GM21717 (cell line): ENCODE measurements at regions not wholly inside any gene's neighbourhood (a gene's known extent, or its start where the extent isn't known, plus 50 kb on each side); places are given as distances from the start of the nearest gene placed in this dataset.

Experiments used
- ATAC-seq: cut with Tn5 transposase; IDR thresholded peaks from one replicate; pipeline ENCODE4 v1.9.1; 2021; ENCODE audit warnings: mild to moderate bottlenecking, moderate library complexity; ENCODE audit not compliant: unreplicated experiment

DNA sequence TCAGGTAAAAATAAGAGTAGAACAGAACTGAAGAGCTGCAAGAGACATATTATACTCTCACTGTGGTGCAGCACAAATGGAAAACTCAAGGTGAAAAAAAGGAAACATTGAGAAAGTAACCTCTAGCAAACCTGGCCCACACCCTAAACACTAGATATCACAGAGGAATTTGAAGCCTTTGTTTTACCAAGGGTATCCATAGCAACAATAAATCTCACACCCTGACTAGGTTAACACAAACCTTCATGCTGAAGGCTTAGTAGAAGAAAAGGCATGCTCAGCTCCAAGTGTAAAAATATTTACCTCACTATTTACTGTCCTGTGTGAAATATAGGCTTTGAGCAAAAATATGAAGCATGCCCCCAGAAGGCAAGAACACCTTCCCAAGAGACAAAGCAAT is 61.9 kb upstream of the TAB3 start:
- no peak for ATAC-seq

DNA sequence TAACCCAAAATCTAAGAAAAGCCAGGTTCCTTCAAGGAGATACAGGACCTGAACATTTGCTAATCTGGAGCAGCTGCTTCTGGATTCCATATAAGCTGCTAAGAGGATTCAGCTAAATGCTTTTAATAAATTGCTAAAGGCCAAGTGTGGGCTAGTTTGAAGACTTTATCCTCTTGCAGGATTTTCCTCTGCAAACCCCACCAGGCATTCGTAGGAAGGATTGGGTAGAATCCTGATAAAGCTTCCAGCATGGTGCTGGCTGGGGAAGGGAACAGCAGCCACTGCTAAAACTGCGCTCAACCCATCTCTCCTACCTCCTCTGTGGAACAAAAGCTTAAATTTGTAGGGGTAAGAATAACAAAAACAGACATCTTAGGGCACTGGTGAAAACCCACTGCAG is 61.3 kb upstream of the TAB3 start:
- ATAC-seq, result no peak

DNA sequence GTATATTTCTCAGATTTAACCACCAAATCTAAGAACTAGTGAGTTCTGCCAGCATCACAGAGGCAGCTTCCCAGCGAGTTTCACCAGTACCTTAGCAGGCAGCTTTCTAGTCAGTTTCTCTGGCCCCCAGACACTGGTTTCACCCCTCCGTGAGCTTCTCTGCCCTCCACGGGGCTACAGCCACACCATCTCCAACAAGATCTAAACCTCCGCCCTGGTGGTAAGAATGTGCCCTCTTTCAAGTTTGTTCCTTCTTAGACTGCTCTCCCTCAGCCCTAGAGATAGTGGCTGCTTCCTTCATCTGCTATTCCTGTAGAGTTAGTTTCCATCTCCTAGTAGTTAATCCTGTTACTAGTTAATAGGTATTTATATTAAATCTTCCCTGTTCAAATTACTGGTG is 60.5 kb upstream of the TAB3 start:
- ATAC-seq, result no peak

DNA sequence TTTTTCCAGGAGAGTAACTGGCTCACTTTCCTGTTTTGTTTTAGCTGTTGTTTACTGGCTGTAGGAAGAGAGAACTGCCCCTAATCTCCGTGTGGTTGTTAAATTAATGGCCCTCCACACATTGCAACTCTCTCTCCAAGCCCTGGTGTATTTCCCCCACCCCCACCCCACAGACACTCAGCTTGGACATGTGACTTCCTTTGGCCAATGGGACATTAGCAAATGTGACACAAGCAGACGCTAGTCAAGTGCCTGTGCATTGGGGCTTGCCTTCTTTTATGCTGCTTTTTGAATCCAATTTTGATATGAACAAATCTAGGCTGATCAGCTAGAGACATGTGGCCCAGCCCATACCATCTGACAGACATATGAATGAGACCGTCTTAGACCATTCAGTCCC is 59.6 kb upstream of the TAB3 start:
- no peak for ATAC-seq

DNA sequence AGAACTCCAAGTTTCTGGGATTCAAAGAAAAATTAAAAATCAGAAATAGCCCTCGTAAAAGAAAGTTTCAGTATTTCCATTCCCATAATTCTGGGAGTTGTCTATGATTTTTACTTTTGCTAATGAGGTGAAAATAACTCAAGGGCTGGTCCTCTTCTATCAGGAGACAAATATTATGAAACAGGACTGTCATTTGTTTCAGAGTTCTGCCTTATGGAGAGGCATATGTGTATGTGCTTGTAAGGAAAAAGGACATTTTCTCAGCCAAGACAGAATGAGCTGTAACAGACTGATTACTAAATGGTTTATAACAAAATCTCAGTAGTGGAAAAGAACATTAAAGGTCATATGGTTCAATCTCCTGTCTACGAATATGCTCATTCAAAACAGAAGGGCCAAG is 59.0 kb upstream of the TAB3 start:
- no peak for ATAC-seq

DNA sequence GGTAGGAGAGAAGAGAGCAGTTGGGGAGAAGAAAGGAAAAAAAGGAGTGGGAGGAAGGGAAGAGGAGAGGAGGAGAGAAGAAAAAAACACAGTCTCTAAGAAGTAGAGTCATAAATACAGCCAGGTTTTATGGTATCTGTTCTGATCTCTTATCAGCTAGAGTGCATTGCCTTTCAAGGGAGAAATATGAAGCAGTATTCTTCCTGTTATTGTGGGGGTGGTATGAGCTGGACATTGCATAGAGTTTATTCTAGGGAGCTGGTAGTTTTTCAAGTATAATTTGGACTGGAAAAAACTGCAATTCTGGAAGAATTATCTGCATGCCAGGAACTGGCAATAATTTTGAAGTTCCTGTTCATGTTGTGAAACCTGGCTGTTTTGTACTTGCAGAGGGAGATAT is 54.9 kb upstream of the TAB3 start:
- ATAC-seq, result no peak

DNA sequence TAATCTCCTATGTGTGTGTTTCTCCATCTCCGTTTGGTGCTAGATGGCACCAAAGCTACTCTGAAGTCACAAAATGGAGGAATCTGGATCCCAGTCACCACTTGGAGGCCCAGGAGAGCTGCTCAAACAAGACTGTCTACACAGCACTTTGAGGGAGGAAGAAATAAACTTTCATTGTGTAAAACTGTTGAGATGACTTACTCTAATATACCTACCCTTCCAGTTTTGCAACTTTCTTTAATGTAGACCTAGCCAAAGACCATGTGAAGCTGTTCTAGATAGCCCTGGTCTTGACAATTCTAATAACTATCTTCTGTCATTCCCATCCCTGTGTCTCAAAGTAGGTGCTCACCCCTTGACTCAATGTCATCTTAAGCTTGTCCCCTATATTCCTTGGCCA is 52.8 kb upstream of the TAB3 start:
- ATAC-seq, result no peak

DNA sequence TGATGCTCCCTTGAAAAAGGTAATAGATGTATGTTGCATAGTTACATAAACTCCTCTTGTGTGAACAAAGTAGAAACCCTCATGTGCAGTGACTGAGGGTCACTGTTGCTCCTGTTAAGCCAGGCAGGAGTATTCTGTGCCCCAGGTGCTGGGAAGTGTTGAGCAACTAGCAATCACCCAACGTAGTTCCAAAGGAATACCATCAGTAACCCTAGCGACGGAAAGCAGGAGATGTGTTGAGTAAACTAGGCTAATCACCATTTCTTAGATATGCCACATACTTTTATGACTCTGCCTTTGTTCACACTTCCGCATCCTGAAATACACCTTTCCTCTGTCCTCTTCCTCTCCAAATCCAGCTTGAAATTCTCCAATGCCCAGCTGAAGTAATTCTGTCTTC is 50.9 kb upstream of the TAB3 start:
- ATAC-seq, result no peak
